HUDEP-2 (cell line): ENCODE measurements at regions not wholly inside any gene's neighbourhood (a gene's known extent, or its start where the extent isn't known, plus 50 kb on each side); places are given as distances from the start of the nearest gene placed in this dataset.
"Not testable (repeated sequence)": the region's sequence is repeated elsewhere in the genome, so short reads cannot be mapped to it uniquely, and the experiment has no call there.

Experiments
- DNase-seq, 76 experiments: peaks; one replicate each; lab custom pipeline; 2025; ENCODE audit not compliant: unreplicated experiment in 76 of 76; lab: John Stamatoyannopoulos, UW

GRCh38 chr15:53133255-53133850 lies 343.2 kb upstream of the ONECUT1 start:
- DNase-seq: no peak

GRCh38 chr15:53130943-53131342 lies 340.8 kb upstream of the ONECUT1 start:
- DNase-seq: no peak

- no peak for DNase-seq
Observed at GRCh38 chr15:53129121-53129904, 339.2 kb upstream of the ONECUT1 start.

GRCh38 chr15:53128652-53129051 lies 338.5 kb upstream of the ONECUT1 start:
- no peak for DNase-seq

- DNase-seq: no peak
Observed at GRCh38 chr15:53126144-53126543, 336.0 kb upstream of the ONECUT1 start.

GRCh38 chr15:53122818-53123217 lies 332.7 kb upstream of the ONECUT1 start:
- no peak for DNase-seq

GRCh38 chr15:53116915-53117314 lies 326.8 kb upstream of the ONECUT1 start:
- not testable (repeated sequence) for DNase-seq

GRCh38 chr15:53116169-53116568 lies 326.0 kb upstream of the ONECUT1 start:
- DNase-seq: no peak

GRCh38 chr15:53115563-53115962 lies 325.4 kb upstream of the ONECUT1 start:
- DNase-seq: no peak

- no peak for DNase-seq
Observed at GRCh38 chr15:53114960-53115359, 324.8 kb upstream of the ONECUT1 start.

GRCh38 chr15:53110999-53111398 lies 320.9 kb upstream of the ONECUT1 start:
- no peak for DNase-seq

- no peak for DNase-seq
Observed at GRCh38 chr15:53108319-53108718, 318.2 kb upstream of the ONECUT1 start.

GRCh38 chr15:53107855-53108254 lies 317.7 kb upstream of the ONECUT1 start:
- no peak for DNase-seq

- DNase-seq: no peak
Observed at GRCh38 chr15:53106505-53107286, 316.6 kb upstream of the ONECUT1 start.

- DNase-seq: no peak
Observed at GRCh38 chr15:53102483-53102882, 312.3 kb upstream of the ONECUT1 start.

- DNase-seq: no peak
Observed at GRCh38 chr15:53080484-53080883, 290.3 kb upstream of the ONECUT1 start.

- no peak for DNase-seq
Observed at GRCh38 chr15:53074221-53074620, 284.1 kb upstream of the ONECUT1 start.

GRCh38 chr15:53072077-53072476 lies 281.9 kb upstream of the ONECUT1 start:
- peak in 28 of 76 experiments; percentile 1 to 46 (median 9) for DNase-seq

- DNase-seq: no peak
Observed at GRCh38 chr15:53068636-53069035, 278.5 kb upstream of the ONECUT1 start.

- no peak for DNase-seq
Observed at GRCh38 chr15:53059273-53060043, 269.3 kb upstream of the ONECUT1 start.
